ENCODE measurements at regions not wholly inside any gene's neighbourhood (a gene's known extent, or its start where the extent isn't known, plus 50 kb on each side); places are given as distances from the start of the nearest gene placed in this dataset.

- TF ChIP-seq ATF2 (CRISPR knock-in tag; IDR thresholded peaks at IDR 0.05; ENCODE audit: borderline replicate concordance, low read depth) (no peak), NFE2L1 (CRISPR knock-in tag; IDR thresholded peaks at IDR 0.05) (no peak), JUN (CRISPR knock-in tag; IDR thresholded peaks at IDR 0.05) (no peak), ZBTB21 (CRISPR knock-in tag; IDR thresholded peaks at IDR 0.05; ENCODE audit: borderline replicate concordance) (no peak)
Observed at GRCh38 chr15:93451265-93451664, 362.3 kb upstream of the RGMA start (continued).

GRCh38 chr15:93449798-93450197 lies 360.8 kb upstream of the RGMA start:
- peaks cover 6% of the 10 kb centered on the region for H3K36me3 Mint-ChIP-seq
- ChIA-PET CTCF (no interaction called here), POLR2A (no interaction called here)
- no peak for DNase-seq (ENCODE audit: low spot score)
- no peak for ATAC-seq
- H3K4me1 Mint-ChIP-seq: peaks cover 41% of the 10 kb centered on the region
- peaks cover 6% of the 10 kb centered on the region; the same call in 1 of the 2 replicates for H3K27me3 Mint-ChIP-seq (ENCODE audit: low read depth)
- H3K27ac Mint-ChIP-seq: no peak overlapping the region
- no peak overlapping the region for H3K4me3 Mint-ChIP-seq
- peaks cover 6% of the 10 kb centered on the region for H3K9me3 Mint-ChIP-seq
- TF ChIP-seq FOXK1 (CRISPR knock-in tag; IDR thresholded peaks at IDR 0.05) (no peak), ATF3 (CRISPR knock-in tag; conservative IDR thresholded peaks at IDR 0.05) (no peak), PREB (CRISPR knock-in tag; IDR thresholded peaks at IDR 0.05; ENCODE audit: borderline replicate concordance) (no peak), ZSCAN18 (CRISPR knock-in tag; IDR thresholded peaks at IDR 0.05) (no peak), JUN (CRISPR knock-in tag; IDR thresholded peaks at IDR 0.05) (no peak), E2F5 (CRISPR knock-in tag; IDR thresholded peaks at IDR 0.05) (no peak), ZMAT4 (CRISPR knock-in tag; IDR thresholded peaks at IDR 0.05) (no peak), AR (CRISPR knock-in tag; IDR thresholded peaks at IDR 0.05) (no peak), SP1 (CRISPR knock-in tag; conservative IDR thresholded peaks at IDR 0.05) (no peak)

- POLR2A ChIA-PET: interaction anchor here (0.7 kb wide), 1 partner anchor 41 kb away, joined by 3 read pairs; no protein-coding TSS in a partner anchor
- TF ChIP-seq OVOL2 (CRISPR knock-in tag; IDR thresholded peaks at IDR 0.05; ENCODE audit: borderline replicate concordance): no peak
- TF ChIP-seq ZNF281 (CRISPR knock-in tag; IDR thresholded peaks at IDR 0.05): no peak
- TF ChIP-seq NR1H2 (CRISPR knock-in tag; IDR thresholded peaks at IDR 0.05): no peak
- no peak overlapping the region for H3K27ac Mint-ChIP-seq
- CTCF ChIA-PET: interaction anchor here (0.8 kb wide), 1 partner anchor 350 kb away, joined by 4 read pairs; no protein-coding TSS in a partner anchor
- H3K9me3 Mint-ChIP-seq: peaks cover 13% of the 10 kb centered on the region
- no peak for DNase-seq (ENCODE audit: low spot score)
- 0 out of 2 replicates have a peak, but pooled peaks cover 3% of the 10 kb centered on the region for H3K4me1 Mint-ChIP-seq
- no peaks in the 10 kb centered on the region for H3K27me3 Mint-ChIP-seq (ENCODE audit: low read depth)
- no peak overlapping the region for H3K4me3 Mint-ChIP-seq
- H3K36me3 Mint-ChIP-seq: no peaks in the 10 kb centered on the region
- ATAC-seq: peak; percentile 51
Observed at GRCh38 chr15:93438310-93438709, 349.3 kb upstream of the RGMA start.
